Caco-2 (cell line): ENCODE measurements at regions not wholly inside any gene's neighbourhood (a gene's known extent, or its start where the extent isn't known, plus 50 kb on each side); places are given as distances from the start of the nearest gene placed in this dataset.

Experiments used
- BruUV-seq: library from RNA; stranded (reverse); fragments of 400-500 nt; replicated peaks from 2 replicates; lab custom pipeline; 2021; lab: Mats Ljungman, UMichigan
- CTCF ChIA-PET: fragments of 300-600 bp; sonication (Branson Sonifier 250); formaldehyde crosslinking; loops from one replicate; lab custom pipeline; 2022; ENCODE audit warnings: antibody characterized with exemption; lab: Charles Lee
- POLR2A ChIA-PET: fragments of 300-600 bp; sonication (Branson Sonifier 250); formaldehyde crosslinking; loops from one replicate; lab custom pipeline; 2022; ENCODE audit warnings: antibody characterized with exemption; lab: Charles Lee
- DNase-seq, 2 experiments: peaks; one replicate each; pipeline versions ENCODE4 v3.0.0 to v3.0.0-alpha.2; 2020 to 2022
- H3K27me3 ChIP-seq: replicated peaks from 2 replicates; pipeline ENCODE4 v1.6.0; 2011; ENCODE audit warnings: low read length; ENCODE audit not compliant: control insufficient read depth, insufficient read depth
- H3K36me3 ChIP-seq: 2 replicates; pipeline ENCODE4 v1.5.1; 2011; ENCODE audit warnings: low read length; ENCODE audit not compliant: control insufficient read depth, insufficient read depth
- H3K4me1 ChIP-seq: fragments of 250-450 bp; sonication (Bioruptor Pico); 2 replicates; pipeline ENCODE4 v1.5.1; 2020; ENCODE audit warnings: mild to moderate bottlenecking
- H3K4me3 ChIP-seq: 2 replicates; pipeline ENCODE4 v1.5.1; 2011; ENCODE audit warnings: low read depth, mild to moderate bottlenecking, control low read depth, low read length
- H3K9me3 ChIP-seq: fragments of 250-450 bp; sonication (Bioruptor Pico); 2 replicates; pipeline ENCODE4 v1.5.1; 2020; ENCODE audit warnings: mild to moderate bottlenecking, moderate library complexity
- H3K27ac Mint-ChIP-seq: one replicate; pipeline ENCODE4 v1.8.0; 2022; ENCODE audit warnings: mixed read lengths; ENCODE audit not compliant: unreplicated experiment
- H3K27me3 Mint-ChIP-seq: one replicate; pipeline ENCODE4 v1.8.0; 2022; ENCODE audit warnings: mixed read lengths; ENCODE audit not compliant: insufficient read depth, unreplicated experiment
- H3K36me3 Mint-ChIP-seq: one replicate; pipeline ENCODE4 v1.8.0; 2022; ENCODE audit warnings: mild to moderate bottlenecking, mixed read lengths; ENCODE audit not compliant: insufficient read depth, unreplicated experiment
- H3K4me1 Mint-ChIP-seq: one replicate; pipeline ENCODE4 v1.8.0; 2022; ENCODE audit warnings: low read depth, mixed read lengths; ENCODE audit not compliant: unreplicated experiment
- H3K4me3 Mint-ChIP-seq: one replicate; pipeline ENCODE4 v1.8.0; 2022; ENCODE audit warnings: mild to moderate bottlenecking, moderate library complexity, mixed read lengths; ENCODE audit not compliant: unreplicated experiment
- H3K9me3 Mint-ChIP-seq: one replicate; pipeline ENCODE4 v1.8.0; 2022; ENCODE audit warnings: mixed read lengths; ENCODE audit not compliant: unreplicated experiment
- intact Hi-C: fragments of 100-400 bp; cut with micrococcal nuclease; formaldehyde crosslinking; loops from one replicate; pipeline ENCODE4 v1.10.0; 2022; ENCODE audit not compliant: unreplicated experiment
- TF ChIP-seq, protein P1 (sequence below), 2 experiments: fragments of 200-600 bp in 1 of 2; IDR thresholded peaks; 1 replicate in 1 of 2; 2 replicates in 1 of 2; pipeline versions ENCODE4 v1.5.1 to v1.8.0; 2011 to 2022; ENCODE audit warnings: antibody characterized with exemption in 1 of 2, control low read depth in 1 of 2, inconsistent platforms in 1 of 2, low read depth in 1 of 2, low read length in 1 of 2, mild to moderate bottlenecking in 1 of 2, moderate library complexity in 1 of 2; ENCODE audit not compliant: insufficient read depth in 1 of 2, severe bottlenecking in 1 of 2, unreplicated experiment in 1 of 2

GRCh38 chr16:55130456-55130855 lies 193.5 kb upstream of the IRX6 start:
- Mint-ChIP-seq H3K27ac (no peak overlapping the region), H3K27me3 (no peaks in the 10 kb centered on the region), H3K4me1 (no peaks in the 10 kb centered on the region), H3K4me3 (no peak overlapping the region), H3K9me3 (no peaks in the 10 kb centered on the region), H3K36me3 (no peaks in the 10 kb centered on the region)
- TF ChIP-seq, protein P1, sequence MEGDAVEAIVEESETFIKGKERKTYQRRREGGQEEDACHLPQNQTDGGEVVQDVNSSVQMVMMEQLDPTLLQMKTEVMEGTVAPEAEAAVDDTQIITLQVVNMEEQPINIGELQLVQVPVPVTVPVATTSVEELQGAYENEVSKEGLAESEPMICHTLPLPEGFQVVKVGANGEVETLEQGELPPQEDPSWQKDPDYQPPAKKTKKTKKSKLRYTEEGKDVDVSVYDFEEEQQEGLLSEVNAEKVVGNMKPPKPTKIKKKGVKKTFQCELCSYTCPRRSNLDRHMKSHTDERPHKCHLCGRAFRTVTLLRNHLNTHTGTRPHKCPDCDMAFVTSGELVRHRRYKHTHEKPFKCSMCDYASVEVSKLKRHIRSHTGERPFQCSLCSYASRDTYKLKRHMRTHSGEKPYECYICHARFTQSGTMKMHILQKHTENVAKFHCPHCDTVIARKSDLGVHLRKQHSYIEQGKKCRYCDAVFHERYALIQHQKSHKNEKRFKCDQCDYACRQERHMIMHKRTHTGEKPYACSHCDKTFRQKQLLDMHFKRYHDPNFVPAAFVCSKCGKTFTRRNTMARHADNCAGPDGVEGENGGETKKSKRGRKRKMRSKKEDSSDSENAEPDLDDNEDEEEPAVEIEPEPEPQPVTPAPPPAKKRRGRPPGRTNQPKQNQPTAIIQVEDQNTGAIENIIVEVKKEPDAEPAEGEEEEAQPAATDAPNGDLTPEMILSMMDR (IDR thresholded peaks at IDR 0.05; ENCODE audit: insufficient read depth in 1 of 2, low read depth in 1 of 2, low read length in 1 of 2, severe bottlenecking in 1 of 2, unreplicated experiment in 1 of 2): no peak
- intact Hi-C loops: no loop called here
- Histone ChIP-seq H3K27me3 (no peaks in the 10 kb centered on the region), H3K4me1 (no peaks in the 10 kb centered on the region; the same call in 1 of the 2 replicates), H3K9me3 (no peaks in the 10 kb centered on the region), H3K36me3 (no peaks in the 10 kb centered on the region), H3K4me3 (no peak overlapping the region)
- ChIA-PET POLR2A (no interaction called here), CTCF (no interaction called here)
- no peak for DNase-seq
- no TSS peak for BruUV-seq

- TF ChIP-seq, protein P1 (IDR thresholded peaks at IDR 0.05; ENCODE audit: insufficient read depth in 1 of 2, low read depth in 1 of 2, low read length in 1 of 2, severe bottlenecking in 1 of 2, unreplicated experiment in 1 of 2): no peak
- ChIA-PET CTCF (no interaction called here), POLR2A (no interaction called here)
- Histone ChIP-seq H3K4me3 (no peak overlapping the region), H3K9me3 (no peaks in the 10 kb centered on the region), H3K4me1 (no peaks in the 10 kb centered on the region; the same call in 1 of the 2 replicates), H3K36me3 (no peaks in the 10 kb centered on the region), H3K27me3 (no peaks in the 10 kb centered on the region)
- BruUV-seq: no TSS peak
- H3K9me3 Mint-ChIP-seq: no peaks in the 10 kb centered on the region
- H3K4me3 Mint-ChIP-seq: no peak overlapping the region
- H3K27ac Mint-ChIP-seq: no peak overlapping the region
- H3K36me3 Mint-ChIP-seq: no peaks in the 10 kb centered on the region
- intact Hi-C loops: no loop called here
- no peaks in the 10 kb centered on the region for H3K4me1 Mint-ChIP-seq
- no peaks in the 10 kb centered on the region for H3K27me3 Mint-ChIP-seq
- DNase-seq: peak in 1 of 2 experiments; percentile 10
Measured at GRCh38 chr16:55130911-55131310, 193.1 kb upstream of the IRX6 start.

DNA sequence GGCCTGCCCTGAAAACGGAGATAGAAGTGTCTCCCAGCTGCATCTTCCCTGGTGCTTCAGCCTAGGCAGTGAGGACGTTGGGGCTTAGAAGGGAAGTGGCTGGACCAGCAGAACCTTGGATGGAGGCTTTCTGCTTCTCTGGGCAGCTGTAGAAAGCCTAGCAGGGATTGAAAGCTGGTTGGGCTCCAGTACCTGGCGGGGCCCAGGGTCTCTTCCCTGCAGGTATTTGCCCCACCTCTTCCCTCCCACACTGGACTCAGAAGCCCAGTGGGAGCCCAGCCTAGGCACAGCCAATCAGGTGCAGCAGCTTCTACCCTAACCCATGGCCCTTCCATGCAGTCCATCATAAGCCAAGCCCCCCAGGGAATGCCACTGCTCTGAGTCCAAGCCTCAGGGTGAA lies 190.3 kb upstream of the IRX6 start:
- H3K36me3 Mint-ChIP-seq: no peaks in the 10 kb centered on the region
- H3K4me1 Mint-ChIP-seq: peaks cover 13% of the 10 kb centered on the region
- no peak overlapping the region for H3K27ac Mint-ChIP-seq
- H3K4me3 Mint-ChIP-seq: no peak overlapping the region
- no peaks in the 10 kb centered on the region for H3K27me3 ChIP-seq
- TF ChIP-seq, protein P1 (IDR thresholded peaks at IDR 0.05; ENCODE audit: insufficient read depth in 1 of 2, low read depth in 1 of 2, low read length in 1 of 2, severe bottlenecking in 1 of 2, unreplicated experiment in 1 of 2): no peak
- no peak for DNase-seq
- intact Hi-C loops: no loop called here
- POLR2A ChIA-PET: no interaction called here
- H3K27me3 Mint-ChIP-seq: no peaks in the 10 kb centered on the region
- BruUV-seq: no TSS peak
- H3K9me3 Mint-ChIP-seq: peaks cover 16% of the 10 kb centered on the region
- H3K36me3 ChIP-seq: no peaks in the 10 kb centered on the region
- no peaks in the 10 kb centered on the region; the same call in 1 of the 2 replicates for H3K4me1 ChIP-seq
- CTCF ChIA-PET: no interaction called here
- H3K9me3 ChIP-seq: no peaks in the 10 kb centered on the region
- no peak overlapping the region for H3K4me3 ChIP-seq
